Dendritic cell treated with granulocyte-macrophage colony-stimulating factor and Interleukin-4, amounts not matched to agents 40 ng/mL and 50 ng/mL, for 4 days (primary cell): ENCODE measurements at regions not wholly inside any gene's neighbourhood (a gene's known extent, or its start where the extent isn't known, plus 50 kb on each side); places are given as distances from the start of the nearest gene placed in this dataset.
"Not testable (repeated sequence)": the region's sequence is repeated elsewhere in the genome, so short reads cannot be mapped to it uniquely, and the experiment has no call there.

Source experiments
- H3K27ac Mint-ChIP-seq: one replicate; pipeline ENCODE4 v1.8.0; 2022; ENCODE audit warnings: mild to moderate bottlenecking, mixed read lengths
- H3K27me3 Mint-ChIP-seq: one replicate; pipeline ENCODE4 v1.8.0; 2022; ENCODE audit warnings: mild to moderate bottlenecking, mixed read lengths
- H3K36me3 Mint-ChIP-seq: one replicate; pipeline ENCODE4 v1.8.0; 2022; ENCODE audit warnings: low read depth, mixed read lengths
- H3K4me1 Mint-ChIP-seq: one replicate; pipeline ENCODE4 v1.8.0; 2022; ENCODE audit warnings: low read depth, mixed read lengths
- H3K4me3 Mint-ChIP-seq: one replicate; pipeline ENCODE4 v1.8.0; 2022; ENCODE audit warnings: mild to moderate bottlenecking, moderate library complexity, mixed read lengths
- H3K9me3 Mint-ChIP-seq: one replicate; pipeline ENCODE4 v1.8.0; 2022; ENCODE audit warnings: mixed read lengths
- intact Hi-C: fragments of 100-400 bp; cut with micrococcal nuclease; formaldehyde crosslinking; loops from one replicate; pipeline ENCODE4 v1.15.0; 2022

- no peak overlapping the region for H3K4me3 Mint-ChIP-seq
- intact Hi-C loops: no loop called here
- peaks cover 57% of the 10 kb centered on the region for H3K27me3 Mint-ChIP-seq
- no peak overlapping the region for H3K27ac Mint-ChIP-seq
- H3K9me3 Mint-ChIP-seq: no peaks in the 10 kb centered on the region
- no peaks in the 10 kb centered on the region for H3K36me3 Mint-ChIP-seq
- peaks cover 10% of the 10 kb centered on the region for H3K4me1 Mint-ChIP-seq
Measured at GRCh38 chr16:85238233-85238647, 126.0 kb upstream of the CIBAR2 start.

GRCh38 chr16:85239239-85239638 is 127.0 kb upstream of the CIBAR2 start:
- Mint-ChIP-seq H3K4me1 (peaks cover 10% of the 10 kb centered on the region), H3K9me3 (no peaks in the 10 kb centered on the region)
- intact Hi-C loops: no loop called here

GRCh38 chr16:85239871-85240270 is 127.6 kb upstream of the CIBAR2 start:
- H3K36me3 Mint-ChIP-seq: no peaks in the 10 kb centered on the region
- H3K4me1 Mint-ChIP-seq: peaks cover 10% of the 10 kb centered on the region
- peaks cover 45% of the 10 kb centered on the region for H3K27me3 Mint-ChIP-seq
- no peaks in the 10 kb centered on the region for H3K9me3 Mint-ChIP-seq
- H3K27ac Mint-ChIP-seq: no peak overlapping the region
- no peak overlapping the region for H3K4me3 Mint-ChIP-seq
- intact Hi-C loops: no loop called here

More at GRCh38 chr16:85239239-85239638, 127.0 kb upstream of the CIBAR2 start:
- H3K36me3 Mint-ChIP-seq: no peaks in the 10 kb centered on the region
- H3K4me3 Mint-ChIP-seq: no peak overlapping the region
- H3K27me3 Mint-ChIP-seq: peaks cover 52% of the 10 kb centered on the region
- H3K27ac Mint-ChIP-seq: no peak overlapping the region

GRCh38 chr16:85240982-85241924 is 129.0 kb upstream of the CIBAR2 start:
- no peak overlapping the region for H3K4me3 Mint-ChIP-seq
- H3K27ac Mint-ChIP-seq: no peak overlapping the region
- H3K36me3 Mint-ChIP-seq: no peaks in the 10 kb centered on the region
- H3K9me3 Mint-ChIP-seq: no peaks in the 10 kb centered on the region
- H3K4me1 Mint-ChIP-seq: peaks cover 8% of the 10 kb centered on the region
- intact Hi-C loops: no loop called here
- H3K27me3 Mint-ChIP-seq: peaks cover 45% of the 10 kb centered on the region

DNA sequence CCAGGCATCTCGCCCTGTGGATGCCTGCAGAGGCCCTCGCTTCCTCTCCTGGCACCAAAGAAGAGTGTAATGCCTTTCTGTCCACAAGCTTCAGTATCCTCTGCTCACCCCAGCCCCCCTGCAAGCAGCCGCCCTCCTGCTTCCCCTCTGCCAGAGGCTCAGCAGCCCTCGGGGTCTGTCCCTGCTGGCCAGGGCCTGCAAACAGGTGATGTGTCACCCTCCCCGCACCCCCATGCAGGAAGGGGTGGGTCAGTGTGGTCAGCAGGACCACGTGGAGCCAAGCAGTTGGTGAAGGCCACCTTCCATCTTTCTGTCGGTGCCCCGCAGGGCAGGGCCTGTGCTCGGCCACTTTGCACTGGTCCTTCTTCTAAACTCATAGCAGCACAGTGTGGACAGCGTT is 129.9 kb upstream of the CIBAR2 start:
- Mint-ChIP-seq H3K4me1 (peaks cover 5% of the 10 kb centered on the region), H3K27me3 (peaks cover 42% of the 10 kb centered on the region), H3K27ac (no peak overlapping the region), H3K36me3 (no peaks in the 10 kb centered on the region), H3K9me3 (no peaks in the 10 kb centered on the region), H3K4me3 (no peak overlapping the region)
- intact Hi-C loops: no loop called here

GRCh38 chr16:85243308-85243707 is 131.0 kb upstream of the CIBAR2 start:
- Mint-ChIP-seq H3K27me3 (peaks cover 37% of the 10 kb centered on the region), H3K36me3 (no peaks in the 10 kb centered on the region), H3K4me3 (no peak overlapping the region), H3K4me1 (peaks cover 5% of the 10 kb centered on the region), H3K9me3 (no peaks in the 10 kb centered on the region), H3K27ac (no peak overlapping the region)
- intact Hi-C loops: no loop called here

DNA sequence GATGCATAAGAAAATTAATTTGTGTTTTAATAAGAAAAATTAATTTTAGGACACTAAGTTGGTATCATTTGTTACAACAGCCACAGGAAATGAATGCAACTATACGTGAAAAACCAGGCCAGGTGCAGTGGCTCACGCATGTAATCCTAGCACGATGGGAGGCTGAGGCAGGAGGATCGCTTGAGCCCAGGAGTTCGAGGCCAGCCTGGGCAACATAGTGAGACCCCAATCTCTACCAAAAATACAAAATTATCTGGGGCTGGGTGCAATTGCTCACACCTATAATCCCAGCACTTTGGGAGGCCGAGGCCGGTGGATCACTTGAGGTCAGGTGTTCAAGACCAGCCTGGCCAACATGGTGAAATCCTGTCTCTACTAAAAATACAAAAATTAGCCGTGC is 132.2 kb upstream of the CIBAR2 start:
- H3K27me3 Mint-ChIP-seq: peaks cover 32% of the 10 kb centered on the region
- H3K9me3 Mint-ChIP-seq, H3K36me3 Mint-ChIP-seq, H3K4me1 Mint-ChIP-seq, H3K27ac Mint-ChIP-seq, intact Hi-C loops, H3K4me3 Mint-ChIP-seq: not testable (repeated sequence)

GRCh38 chr16:85245307-85246172 is 133.3 kb upstream of the CIBAR2 start:
- Mint-ChIP-seq H3K27ac (no peak overlapping the region), H3K4me3 (no peak overlapping the region), H3K36me3 (no peaks in the 10 kb centered on the region), H3K27me3 (peaks cover 27% of the 10 kb centered on the region), H3K9me3 (no peaks in the 10 kb centered on the region), H3K4me1 (peaks cover 5% of the 10 kb centered on the region)
- intact Hi-C loops: no loop called here

DNA sequence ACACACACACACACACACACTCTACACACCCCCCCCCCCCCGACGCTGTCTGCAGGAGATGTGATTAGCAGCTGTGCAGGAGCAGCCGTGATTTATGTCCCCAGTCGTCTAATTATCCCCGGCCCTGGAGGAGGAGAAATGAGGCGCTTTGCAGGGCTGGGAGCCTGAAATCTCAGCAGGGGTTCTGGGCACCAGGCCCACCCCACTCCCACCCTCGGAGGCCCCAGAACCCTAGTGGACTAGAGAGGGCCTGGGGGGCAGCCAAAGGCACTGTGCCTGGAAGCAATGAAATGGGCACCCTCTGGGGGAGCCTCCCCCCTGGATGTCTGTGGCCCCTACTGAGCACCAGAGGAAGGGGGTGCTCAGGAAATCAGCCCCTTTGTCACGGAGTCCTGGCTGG is 134.2 kb upstream of the CIBAR2 start:
- Mint-ChIP-seq H3K4me3 (no peak overlapping the region), H3K4me1 (peaks cover 5% of the 10 kb centered on the region), H3K27me3 (peaks cover 27% of the 10 kb centered on the region), H3K36me3 (no peaks in the 10 kb centered on the region), H3K27ac (no peak overlapping the region), H3K9me3 (no peaks in the 10 kb centered on the region)
- intact Hi-C loops: no loop called here

DNA sequence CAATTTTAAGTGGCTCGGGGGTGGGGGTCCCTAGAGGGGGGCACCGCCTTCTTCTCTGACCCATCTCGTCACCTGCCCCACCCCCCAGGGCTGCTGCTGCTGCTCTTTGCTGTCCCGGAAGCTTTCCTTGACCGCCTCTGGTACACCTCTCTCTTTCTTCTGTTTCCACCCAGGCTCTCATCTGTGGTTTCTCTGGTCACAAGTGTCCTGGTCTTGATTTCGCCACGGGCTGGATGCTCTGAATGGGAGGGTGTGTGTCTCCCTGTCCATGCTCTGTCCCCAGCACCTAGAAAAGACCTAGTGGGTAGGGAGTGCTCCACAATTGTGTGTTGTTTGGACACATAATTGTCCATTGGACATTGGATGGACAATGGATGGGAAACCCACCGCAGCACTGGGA is 134.7 kb upstream of the CIBAR2 start:
- Mint-ChIP-seq H3K9me3 (no peaks in the 10 kb centered on the region), H3K4me3 (no peak overlapping the region), H3K27ac (no peak overlapping the region), H3K27me3 (peaks cover 27% of the 10 kb centered on the region), H3K36me3 (no peaks in the 10 kb centered on the region), H3K4me1 (peaks cover 5% of the 10 kb centered on the region)
- intact Hi-C loops: no loop called here

GRCh38 chr16:85248342-85248741 is 136.1 kb upstream of the CIBAR2 start:
- H3K4me3 Mint-ChIP-seq: no peak overlapping the region
- intact Hi-C loops: no loop called here
- H3K4me1 Mint-ChIP-seq: peaks cover 5% of the 10 kb centered on the region
- no peaks in the 10 kb centered on the region for H3K9me3 Mint-ChIP-seq
- no peaks in the 10 kb centered on the region for H3K36me3 Mint-ChIP-seq
- peaks cover 29% of the 10 kb centered on the region for H3K27me3 Mint-ChIP-seq
- no peak overlapping the region for H3K27ac Mint-ChIP-seq

- no peak overlapping the region for H3K27ac Mint-ChIP-seq
- no peaks in the 10 kb centered on the region for H3K9me3 Mint-ChIP-seq
- no peak overlapping the region for H3K4me3 Mint-ChIP-seq
- H3K4me1 Mint-ChIP-seq: peaks cover 5% of the 10 kb centered on the region
- peaks cover 31% of the 10 kb centered on the region for H3K27me3 Mint-ChIP-seq
- no peaks in the 10 kb centered on the region for H3K36me3 Mint-ChIP-seq
- intact Hi-C loops: no loop called here
Measured at GRCh38 chr16:85248857-85249256, 136.6 kb upstream of the CIBAR2 start.

- no peaks in the 10 kb centered on the region for H3K36me3 Mint-ChIP-seq
- no peak overlapping the region for H3K4me3 Mint-ChIP-seq
- H3K4me1 Mint-ChIP-seq: peaks cover 5% of the 10 kb centered on the region
- intact Hi-C loops: no loop called here
- peaks cover 29% of the 10 kb centered on the region for H3K27me3 Mint-ChIP-seq
- no peak overlapping the region for H3K27ac Mint-ChIP-seq
- H3K9me3 Mint-ChIP-seq: no peaks in the 10 kb centered on the region
Measured at GRCh38 chr16:85249418-85250146, 137.3 kb upstream of the CIBAR2 start.

GRCh38 chr16:85250147-85250463 is 137.8 kb upstream of the CIBAR2 start:
- no peaks in the 10 kb centered on the region for H3K36me3 Mint-ChIP-seq
- intact Hi-C loops: no loop called here
- H3K4me1 Mint-ChIP-seq: peaks cover 5% of the 10 kb centered on the region
- no peaks in the 10 kb centered on the region for H3K9me3 Mint-ChIP-seq
- H3K27me3 Mint-ChIP-seq: peaks cover 28% of the 10 kb centered on the region
- no peak overlapping the region for H3K27ac Mint-ChIP-seq
- no peak overlapping the region for H3K4me3 Mint-ChIP-seq
